ENCODE measurements at regions not wholly inside any gene's neighbourhood (a gene's known extent, or its start where the extent isn't known, plus 50 kb on each side); places are given as distances from the start of the nearest gene placed in this dataset.
"Not testable (repeated sequence)": the region's sequence is repeated elsewhere in the genome, so short reads cannot be mapped to it uniquely, and the experiment has no call there.

GRCh38 chr16:79988089-79988488 lies 387.6 kb upstream of the MAF start:
- no peak for TF ChIP-seq CTCF (IDR thresholded peaks at IDR 0.05; ENCODE audit: insufficient read depth, low read length, missing control alignments)
- ChIA-PET CTCF (interaction anchor here (2.5 kb wide), 1 partner anchor 10 kb away, joined by 8 read pairs; no protein-coding TSS in a partner anchor), POLR2A (no interaction called here)
- no peak for DNase-seq (ENCODE audit: low read depth, low spot score)
- no peak overlapping the region for H3K4me3 ChIP-seq (ENCODE audit: low read depth, low read length)

- TF ChIP-seq CTCF (IDR thresholded peaks at IDR 0.05; ENCODE audit: insufficient read depth, low read length, missing control alignments): no peak
- ChIA-PET CTCF (interaction anchor here (0.9 to 2.5 kb wide), 2 partner anchors 8 to 11 kb away, joined by 3 to 8 read pairs; no protein-coding TSS in a partner anchor), POLR2A (no interaction called here)
- DNase-seq (ENCODE audit: low read depth, low spot score): no peak
- no peak overlapping the region for H3K4me3 ChIP-seq (ENCODE audit: low read depth, low read length)
These were observed 385.8 kb upstream of the MAF start for GRCh38 chr16:79986352-79986751.

GRCh38 chr16:79985606-79986005 lies 385.1 kb upstream of the MAF start:
- ChIA-PET CTCF (interaction anchor here (0.9 to 1.2 kb wide), 2 partner anchors 9 to 11 kb away, joined by 3 to 7 read pairs; no protein-coding TSS in a partner anchor), POLR2A (no interaction called here)
- no peak for TF ChIP-seq CTCF (IDR thresholded peaks at IDR 0.05; ENCODE audit: insufficient read depth, low read length, missing control alignments)
- H3K4me3 ChIP-seq (ENCODE audit: low read depth, low read length): no peak overlapping the region
- no peak for DNase-seq (ENCODE audit: low read depth, low spot score)

GRCh38 chr16:79984149-79984548 lies 383.6 kb upstream of the MAF start:
- POLR2A ChIA-PET; H3K4me3 ChIP-seq (ENCODE audit: low read depth, low read length); DNase-seq (ENCODE audit: low read depth, low spot score); CTCF ChIA-PET: not testable (repeated sequence)

GRCh38 chr16:79982862-79983261 lies 382.3 kb upstream of the MAF start:
- CTCF ChIA-PET: no interaction called here

GRCh38 chr16:79982361-79982760 lies 381.8 kb upstream of the MAF start:
- no peak for DNase-seq (ENCODE audit: low read depth, low spot score)
- CTCF ChIA-PET: no interaction called here
- POLR2A ChIA-PET: no interaction called here
- no peak overlapping the region for H3K4me3 ChIP-seq (ENCODE audit: low read depth, low read length)
- TF ChIP-seq CTCF (IDR thresholded peaks at IDR 0.05; ENCODE audit: insufficient read depth, low read length, missing control alignments): no peak

More at GRCh38 chr16:79982862-79983261, 382.3 kb upstream of the MAF start:
- no peak for DNase-seq (ENCODE audit: low read depth, low spot score)
- no peak for TF ChIP-seq CTCF (IDR thresholded peaks at IDR 0.05; ENCODE audit: insufficient read depth, low read length, missing control alignments)
- POLR2A ChIA-PET: no interaction called here
- H3K4me3 ChIP-seq (ENCODE audit: low read depth, low read length): no peak overlapping the region

GRCh38 chr16:79981814-79982213 lies 381.3 kb upstream of the MAF start:
- ChIA-PET POLR2A (no interaction called here), CTCF (no interaction called here)
- TF ChIP-seq CTCF (IDR thresholded peaks at IDR 0.05; ENCODE audit: insufficient read depth, low read length, missing control alignments): no peak
- no peak for DNase-seq (ENCODE audit: low read depth, low spot score)
- H3K4me3 ChIP-seq (ENCODE audit: low read depth, low read length): no peak overlapping the region

Measured in AG04449 (cell line).